T follicular helper cell (primary cell): ENCODE measurements at regions not wholly inside any gene's neighbourhood (a gene's known extent, or its start where the extent isn't known, plus 50 kb on each side); places are given as distances from the start of the nearest gene placed in this dataset.

Experiments used
- DNase-seq: peaks from one replicate; pipeline ENCODE4 v3.0.0-alpha.2; 2020; ENCODE audit warnings: low read depth

DNA sequence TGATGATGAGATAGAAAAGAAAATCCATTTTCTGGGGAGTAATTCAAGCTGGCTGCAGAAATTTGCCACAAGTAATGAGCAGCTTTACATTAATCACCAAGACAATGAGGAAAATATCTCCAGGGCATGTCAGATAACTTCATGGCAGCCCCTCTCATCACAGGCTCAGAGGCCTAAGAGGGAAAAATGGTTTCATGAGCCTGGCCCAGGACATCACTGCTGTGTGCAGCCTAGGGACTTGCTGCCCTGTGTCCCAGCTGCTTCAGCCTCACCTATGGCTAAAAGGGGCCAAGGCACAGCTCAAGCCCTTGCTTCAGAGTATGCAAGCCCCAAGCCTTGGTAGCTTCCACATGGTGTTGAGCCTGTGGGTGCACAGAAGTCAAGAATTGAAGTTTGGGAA, 161.7 kb downstream of the OPA1 start:
- no peak for DNase-seq

DNA sequence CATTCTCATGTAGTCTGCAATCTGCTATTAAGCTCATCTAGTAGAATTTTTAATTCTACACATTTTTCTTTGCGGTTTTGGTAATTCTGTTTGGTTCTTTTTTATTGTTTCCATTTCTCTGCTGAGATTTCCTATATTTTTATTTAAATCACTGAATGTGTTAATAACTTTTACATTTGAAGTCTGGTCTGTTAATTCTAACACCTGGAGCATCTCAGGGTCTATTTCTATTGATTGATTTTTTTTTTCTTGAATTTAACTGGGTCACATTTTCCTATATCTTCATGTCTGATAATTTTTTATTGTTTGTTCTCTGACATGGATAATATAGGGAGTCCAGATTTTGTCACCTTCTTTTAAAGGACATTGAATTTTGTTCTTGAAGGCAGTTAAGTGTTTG, 163.5 kb downstream of the OPA1 start:
- no peak for DNase-seq

DNA sequence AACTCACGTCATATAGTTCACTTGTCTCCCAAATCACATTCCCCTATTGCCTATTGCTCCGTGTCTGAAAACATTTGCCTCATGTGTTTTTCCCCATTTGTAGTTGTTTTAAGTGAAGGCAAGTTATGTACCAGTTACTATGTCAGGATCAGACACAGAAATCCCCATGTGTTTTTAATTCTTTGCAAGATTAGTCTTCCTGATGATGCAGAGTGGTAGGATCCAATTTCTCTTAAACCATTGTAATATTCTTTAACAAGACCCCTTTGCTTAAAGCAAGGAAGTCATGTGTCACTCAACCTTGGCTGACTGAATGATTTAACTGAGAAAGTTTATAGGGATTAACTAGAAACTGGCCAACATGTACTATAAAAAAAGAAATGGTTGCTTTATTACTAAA, 164.4 kb downstream of the OPA1 start:
- DNase-seq, result no peak

DNA sequence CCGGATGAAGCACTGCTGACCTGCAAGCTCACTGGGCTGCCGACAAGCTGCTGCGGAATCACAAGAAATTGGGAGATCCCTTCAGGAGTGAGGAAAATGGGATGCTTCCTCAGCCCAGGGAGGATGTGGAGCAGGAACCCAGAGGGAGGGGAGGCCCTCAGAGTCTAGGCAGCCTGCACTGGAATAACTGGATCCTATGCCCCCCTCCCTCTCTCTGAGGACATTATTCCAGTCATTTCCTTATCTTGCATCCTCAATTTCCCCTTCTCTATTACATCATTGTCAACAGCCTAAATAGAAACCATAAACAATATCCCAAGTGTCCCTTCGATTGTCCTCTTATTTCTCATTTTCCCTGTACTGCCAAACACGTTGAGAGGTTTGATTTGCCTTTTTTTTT, 169.0 kb downstream of the OPA1 start:
- no peak for DNase-seq

DNA sequence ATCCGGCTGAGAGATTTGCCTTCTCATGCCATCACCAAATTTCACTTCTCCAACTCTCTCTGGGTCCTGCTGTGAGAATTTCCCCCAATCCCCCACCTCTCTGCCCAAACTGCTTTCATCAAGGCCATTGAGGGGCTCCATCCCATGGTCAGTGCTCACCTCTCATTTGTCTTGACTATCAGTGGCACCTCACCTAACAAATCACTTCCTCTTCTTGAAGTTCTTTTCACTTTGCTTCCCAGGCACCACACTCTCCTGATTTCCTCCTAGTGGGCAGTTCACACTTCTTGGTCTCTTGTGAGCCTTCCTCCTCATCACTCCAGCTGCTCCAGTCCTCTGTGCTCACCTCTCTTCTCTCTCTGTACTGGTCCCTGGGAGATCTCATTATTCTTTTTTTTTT, 169.6 kb downstream of the OPA1 start:
- DNase-seq, result no peak

DNA sequence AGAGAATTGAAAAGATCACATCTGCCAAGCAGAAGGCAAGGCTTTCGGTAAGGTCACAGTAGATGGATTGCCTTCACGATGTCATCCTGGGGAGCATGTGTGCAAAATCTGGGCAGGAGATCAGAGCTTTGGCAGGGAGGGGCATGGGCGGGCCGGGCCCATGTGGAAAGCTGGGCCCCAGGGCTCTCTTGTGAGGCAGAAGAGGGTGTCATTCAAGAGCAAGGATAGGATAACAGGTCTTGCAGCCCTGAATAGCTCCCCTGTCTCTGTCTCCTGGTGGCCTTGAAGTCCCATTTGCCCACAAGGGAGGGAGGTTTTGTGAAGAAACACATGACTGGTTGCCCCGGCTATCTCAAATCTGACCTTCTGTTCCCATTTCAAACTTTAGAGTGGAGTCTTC, 172.0 kb downstream of the OPA1 start:
- no peak for DNase-seq

DNA sequence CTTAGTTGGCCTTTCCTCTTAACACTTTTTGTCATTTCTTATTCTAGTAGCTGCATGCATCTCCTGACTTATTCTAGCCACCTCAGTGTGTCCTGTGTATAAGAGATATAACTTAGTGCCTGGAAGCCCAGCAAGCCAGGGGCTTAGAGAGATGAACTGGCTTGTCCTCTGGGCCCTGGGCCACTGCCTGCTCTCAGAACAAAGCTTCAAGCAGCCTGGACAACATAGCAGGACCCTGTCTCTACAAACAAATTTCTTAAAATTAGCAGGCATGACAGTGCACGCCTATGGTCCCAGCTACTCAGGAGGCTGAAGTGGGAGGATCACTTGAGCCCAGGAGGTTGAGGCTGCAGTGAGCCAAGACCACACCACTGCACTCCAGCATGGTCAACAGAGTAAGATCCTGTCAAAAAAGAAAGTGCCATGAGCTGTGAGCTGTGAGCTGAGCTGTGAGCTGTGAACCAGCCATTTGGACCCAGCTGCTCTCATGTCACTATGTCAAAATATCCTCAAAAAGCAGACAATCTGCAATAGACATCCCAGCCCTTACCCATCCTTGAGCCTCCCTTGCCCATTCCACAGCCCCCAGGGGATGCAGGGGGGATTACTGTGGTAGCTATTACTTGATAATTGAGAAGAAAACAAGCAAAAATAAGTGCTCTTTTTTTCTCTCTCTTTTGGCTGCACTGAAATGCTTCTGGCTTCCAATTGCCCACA, 174.5 kb downstream of the OPA1 start:
- no peak for DNase-seq

DNA sequence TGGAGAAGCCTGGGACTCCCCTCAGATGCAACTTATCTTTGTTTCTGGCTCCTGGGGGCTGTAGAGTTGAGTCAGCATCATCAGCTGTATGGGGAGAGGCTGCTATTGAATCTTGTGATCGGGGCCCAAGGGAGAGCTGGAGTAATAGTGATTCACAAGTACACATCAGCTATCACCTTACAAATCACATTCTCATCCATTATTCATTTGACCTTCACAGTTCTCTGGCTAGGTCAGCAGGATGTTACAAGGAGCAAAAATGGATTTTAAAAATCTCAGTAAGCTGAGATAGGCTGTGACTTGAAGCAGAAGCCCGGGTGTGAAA, 175.0 kb downstream of the OPA1 start:
- no peak for DNase-seq

DNA sequence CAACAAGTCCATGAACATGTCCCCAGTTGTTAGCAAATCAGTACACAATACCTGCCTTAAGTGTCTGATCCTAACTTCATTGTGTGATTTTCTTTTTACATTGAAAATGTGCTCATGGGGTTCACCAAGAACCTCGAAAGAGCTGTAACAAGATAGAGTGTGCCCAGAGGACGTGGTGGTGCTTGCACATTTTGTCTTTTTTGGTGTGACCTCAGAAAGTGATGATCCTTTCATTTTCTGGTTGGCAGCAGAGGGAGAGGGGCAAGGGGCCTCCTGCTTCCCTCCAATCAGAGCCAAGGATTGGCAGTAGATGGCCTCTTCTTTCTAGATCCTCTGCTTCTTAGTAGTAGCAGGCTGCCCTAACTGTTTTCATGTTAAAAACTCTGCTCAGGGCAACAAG, 176.4 kb downstream of the OPA1 start:
- no peak for DNase-seq

DNA sequence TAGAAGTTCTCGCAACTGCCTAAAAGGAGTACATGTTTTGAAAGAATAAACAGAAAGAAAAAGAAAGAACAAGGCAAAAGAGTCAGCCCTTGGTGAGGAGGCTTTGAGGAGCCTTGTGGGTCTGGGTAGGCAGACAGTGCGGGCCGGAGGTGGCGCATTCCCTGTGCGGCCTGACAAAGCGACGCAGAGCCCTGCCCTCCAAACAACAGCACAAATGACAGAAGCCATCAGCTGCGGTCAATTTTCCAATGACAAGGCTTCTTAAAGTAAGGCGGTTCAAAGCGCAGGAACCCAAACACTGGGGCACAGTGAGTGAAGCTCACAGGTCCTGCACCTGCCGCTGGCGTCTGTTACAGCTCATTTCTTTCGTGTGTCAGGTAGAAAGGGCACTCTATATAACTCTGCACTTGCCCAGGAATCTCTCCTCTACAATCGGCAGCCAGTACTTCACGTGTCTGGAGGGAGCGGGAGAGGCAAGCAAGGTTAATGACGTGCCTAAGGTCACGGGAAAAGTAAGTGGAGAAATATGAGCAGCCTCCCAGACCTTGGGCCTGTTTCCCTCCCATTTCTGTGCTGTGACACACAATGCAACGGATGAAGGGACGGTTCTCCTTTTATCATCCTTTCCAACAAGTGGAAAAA, 178.1 kb downstream of the OPA1 start:
- no peak for DNase-seq

DNA sequence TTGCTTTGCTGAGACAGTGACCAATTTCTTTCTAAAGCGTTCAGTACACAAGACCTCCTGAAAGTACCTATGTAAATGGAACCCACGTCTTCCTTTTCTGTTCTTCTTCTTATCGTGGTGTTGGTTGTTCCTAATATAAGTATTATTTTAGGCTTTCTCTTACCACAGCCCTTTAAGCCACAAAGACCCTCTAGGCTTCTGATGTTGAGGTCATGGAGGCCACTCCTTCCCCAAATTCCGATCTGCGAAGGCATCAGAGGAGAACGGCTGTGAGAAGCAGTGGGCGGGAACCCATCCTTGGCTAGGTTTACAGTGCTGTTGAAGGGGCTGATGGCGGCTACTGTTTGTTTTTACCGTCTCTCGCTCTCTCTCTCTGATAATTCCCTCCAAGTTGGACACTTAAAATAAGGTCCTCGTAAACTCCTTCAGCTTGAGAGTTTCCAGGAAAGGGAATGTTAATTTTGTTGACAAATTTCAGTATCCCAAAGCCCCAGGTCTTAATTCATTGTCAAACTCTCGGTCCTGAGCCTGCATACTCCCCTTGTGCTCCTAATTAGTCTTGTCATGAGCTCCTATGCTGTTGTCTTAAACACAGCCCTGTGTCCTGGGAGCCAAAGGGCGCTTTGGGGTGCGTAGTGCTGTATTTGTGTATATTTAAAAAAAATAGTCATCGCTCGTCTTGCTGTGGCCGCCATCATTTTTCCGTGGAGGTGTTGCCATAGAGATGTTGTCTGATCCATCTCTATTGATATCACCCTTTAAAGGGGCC, 178.8 kb downstream of the OPA1 start:
- no peak for DNase-seq

DNA sequence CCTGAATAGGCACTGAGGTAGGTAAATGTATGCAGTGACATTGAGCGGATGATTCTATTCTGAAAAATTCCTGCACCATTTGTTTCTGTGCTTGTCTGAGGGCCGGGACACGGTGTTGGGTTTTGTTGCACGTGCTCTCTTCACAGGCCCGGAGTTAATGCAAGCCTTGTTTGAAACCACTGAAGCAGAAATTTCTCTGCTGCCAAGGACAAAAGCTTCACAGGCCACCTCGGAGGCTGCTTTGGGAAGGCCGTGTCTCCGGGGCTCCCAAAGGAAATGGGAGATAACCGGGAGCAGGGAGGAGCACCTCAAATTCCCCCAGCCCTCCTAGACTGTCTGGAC, 179.4 kb downstream of the OPA1 start:
- no peak for DNase-seq

DNA sequence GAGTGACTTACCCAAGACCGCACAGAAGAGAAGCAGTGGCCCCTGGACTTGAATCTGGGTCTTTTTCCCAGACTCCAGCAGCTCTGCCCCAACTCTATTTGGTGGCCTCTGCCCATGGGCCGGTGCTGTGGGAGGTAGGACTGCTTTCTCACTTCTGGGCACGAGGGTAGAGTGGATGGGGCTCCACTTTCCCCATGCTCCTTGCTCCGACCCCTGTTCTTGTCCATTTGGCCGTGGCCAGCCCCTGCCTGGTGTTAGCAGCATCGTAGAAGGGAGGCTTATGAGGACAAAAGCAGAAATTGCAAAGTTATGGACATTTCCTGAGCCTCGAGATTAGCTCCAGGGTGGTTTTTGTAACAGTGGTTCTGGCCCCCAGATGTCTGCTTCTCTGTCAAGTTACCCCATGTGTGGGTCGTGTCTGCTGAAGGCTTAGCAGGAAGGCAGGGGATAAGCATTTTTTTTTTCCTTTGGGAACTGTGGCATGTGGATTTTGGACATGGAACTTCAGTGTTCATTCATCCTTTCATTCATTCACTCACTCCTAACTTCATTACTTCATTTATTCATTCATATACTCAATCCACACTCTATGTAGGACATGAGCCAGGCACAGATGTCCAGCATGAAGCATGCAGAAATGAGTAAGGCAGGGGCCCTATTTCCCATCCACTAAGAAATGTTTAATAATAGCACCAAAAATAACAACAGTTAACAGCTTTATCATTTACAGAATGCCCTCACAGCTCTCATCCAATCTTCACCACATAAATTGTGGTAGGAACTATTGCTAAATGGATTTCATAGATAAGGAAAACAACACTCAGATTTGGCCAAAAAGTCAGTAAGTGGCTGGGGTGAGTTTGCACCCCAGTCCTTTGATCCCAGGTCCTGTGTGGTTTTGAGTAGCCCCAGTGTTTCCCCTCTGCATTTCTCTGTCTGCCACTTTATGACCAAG, 180.5 kb downstream of the OPA1 start:
- DNase-seq, result no peak

DNA sequence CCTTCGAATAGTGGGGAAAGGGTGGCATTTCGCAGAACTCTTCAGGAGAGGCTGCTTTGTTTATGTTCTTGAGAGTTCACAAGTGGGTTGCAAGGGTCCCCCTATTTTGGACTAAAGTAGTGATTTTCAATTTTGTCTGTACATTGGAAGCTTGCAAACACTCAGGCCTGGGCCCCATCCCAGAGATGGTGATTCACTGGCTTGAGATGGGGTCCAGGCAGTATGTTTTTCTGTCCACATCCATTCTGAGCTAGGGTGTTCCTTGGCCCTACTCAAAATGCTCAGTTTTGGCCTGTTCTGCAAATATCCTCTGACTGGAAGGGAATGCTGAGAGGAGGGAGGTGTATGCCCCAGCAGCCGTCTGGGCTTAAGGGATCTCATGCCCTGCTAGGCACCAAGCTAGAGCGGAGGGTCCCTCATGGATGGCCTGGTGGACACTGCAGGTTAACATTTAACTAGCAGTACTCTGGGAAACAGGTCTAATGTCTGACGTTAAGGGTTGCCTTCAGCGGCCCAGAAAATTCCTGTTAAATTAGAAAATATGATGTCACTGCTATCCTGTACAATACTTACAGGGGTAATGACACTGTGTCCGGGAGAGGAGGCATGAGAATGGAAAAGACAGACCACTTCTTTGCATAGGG, 181.4 kb downstream of the OPA1 start:
- DNase-seq, result no peak

DNA sequence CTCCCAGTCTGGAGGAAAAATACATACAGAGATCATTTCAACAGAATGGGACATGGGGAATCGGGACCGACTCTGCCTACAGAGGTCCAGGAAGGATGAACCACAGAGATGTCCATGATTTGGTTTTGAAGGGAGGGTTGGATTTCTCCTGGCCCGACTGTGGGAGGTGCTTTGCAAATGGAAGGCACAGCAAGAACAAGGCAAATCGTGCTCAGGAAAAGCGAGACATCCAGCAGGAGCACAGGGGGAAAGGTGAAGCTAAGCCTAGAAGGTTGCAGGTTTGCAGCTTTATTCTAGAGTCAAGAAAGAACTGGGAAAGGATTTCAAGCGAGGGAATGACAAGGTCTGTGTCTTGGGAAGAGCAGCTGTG, 181.9 kb downstream of the OPA1 start:
- DNase-seq, result no peak

DNA sequence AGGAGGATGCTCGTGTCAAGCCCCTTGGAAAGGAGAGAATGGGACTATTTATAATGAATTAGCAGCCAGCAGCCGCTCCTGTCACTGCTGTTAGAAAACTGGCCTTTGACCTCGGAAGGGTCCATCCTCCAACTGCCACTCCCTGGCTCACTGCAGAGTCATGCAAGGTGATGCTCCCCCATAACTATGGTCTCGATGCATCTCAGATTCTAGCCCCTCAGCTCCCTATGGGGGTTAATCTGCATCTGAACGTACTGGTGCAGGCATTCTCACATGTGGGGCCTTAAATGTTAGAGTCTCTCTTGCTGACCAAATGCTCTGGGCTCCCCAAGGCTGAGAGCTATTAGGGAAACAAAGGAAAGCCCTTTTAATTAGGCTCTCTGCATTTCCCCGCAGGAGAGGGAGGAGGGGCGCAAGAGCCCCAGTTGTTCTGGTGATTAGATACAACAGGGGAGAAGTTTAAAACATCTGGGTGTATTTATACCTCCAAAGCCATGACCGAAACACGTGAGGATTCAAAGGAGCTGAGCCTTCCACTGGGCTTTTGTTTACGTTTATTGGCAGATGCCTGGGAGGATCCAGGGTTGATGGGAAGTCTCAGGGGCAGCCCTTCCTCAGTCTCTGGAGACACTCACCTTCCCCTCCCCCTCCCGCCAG, 182.5 kb downstream of the OPA1 start:
- DNase-seq, result no peak

DNA sequence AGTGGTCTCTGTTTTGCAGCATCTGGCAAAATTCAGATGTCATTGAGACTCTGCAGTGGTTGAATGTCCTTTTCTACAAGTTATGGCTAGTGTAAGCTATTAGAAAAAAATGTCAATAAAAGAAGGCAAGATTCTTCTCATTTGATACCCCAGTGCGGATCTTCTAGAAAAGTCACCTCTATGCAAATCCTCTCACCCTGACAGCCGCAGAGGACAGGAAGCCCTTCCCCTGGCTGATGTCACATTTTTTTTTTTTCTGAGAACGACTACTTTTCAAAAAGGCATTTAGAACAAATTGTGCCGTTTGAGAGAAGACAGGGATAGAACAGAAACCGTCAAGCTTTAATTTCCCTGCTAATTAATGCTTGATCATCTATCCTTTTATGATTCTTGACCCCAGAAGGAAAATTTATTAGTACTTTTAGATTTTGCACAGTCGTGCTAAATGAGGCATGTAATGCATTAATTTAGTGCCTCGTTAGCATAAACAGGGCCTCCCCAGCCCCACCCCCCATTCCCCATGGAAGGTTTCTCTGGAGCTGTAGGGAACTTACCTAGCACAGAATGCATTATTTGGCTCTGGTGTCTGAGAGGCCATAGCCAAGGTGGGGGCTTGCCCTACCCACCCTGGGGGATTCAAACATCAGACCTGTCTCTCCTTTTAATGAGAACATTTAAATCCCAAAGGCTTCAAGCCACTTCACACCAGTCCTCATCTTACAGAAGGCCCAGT, 183.8 kb downstream of the OPA1 start:
- DNase-seq, result no peak

DNA sequence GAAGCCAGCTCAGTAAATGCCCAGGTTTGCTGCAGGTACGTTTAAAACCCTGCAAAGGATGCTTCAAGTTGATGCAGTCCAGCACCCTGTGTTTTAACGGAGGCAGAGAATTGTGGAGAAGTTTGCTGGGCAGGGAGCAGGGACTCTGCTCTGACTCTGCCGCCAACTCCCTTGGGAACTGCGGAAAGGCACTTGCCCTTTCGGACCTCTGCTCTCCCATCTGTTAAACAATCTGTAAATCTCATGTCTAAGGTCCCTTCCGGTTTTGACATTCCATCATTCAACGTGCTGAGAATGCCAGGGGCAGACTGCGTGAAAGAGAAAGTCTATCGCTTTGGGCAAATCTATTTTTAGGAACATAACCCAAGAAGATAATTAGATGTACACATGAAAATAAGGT, 184.5 kb downstream of the OPA1 start:
- DNase-seq, result no peak

DNA sequence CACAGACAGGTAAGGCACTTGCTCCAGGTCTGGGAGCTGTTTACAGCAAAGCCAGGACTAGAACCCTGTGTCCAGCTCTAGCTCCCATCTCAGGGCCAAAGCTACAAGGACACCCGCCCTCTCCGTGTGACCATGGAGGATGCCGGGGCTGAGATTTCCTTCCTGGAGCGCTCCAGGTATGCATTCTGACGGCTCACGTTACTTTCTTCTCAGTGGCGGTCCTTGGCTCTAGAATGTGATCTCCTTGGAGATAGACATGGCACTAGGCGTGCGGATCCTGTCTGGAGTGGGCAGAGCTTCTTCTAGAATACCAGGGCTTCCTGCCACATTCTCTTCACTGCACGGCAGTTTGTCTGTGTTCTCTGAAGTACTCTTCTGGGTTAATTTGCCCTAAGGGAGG, 185.7 kb downstream of the OPA1 start:
- no peak for DNase-seq

DNA sequence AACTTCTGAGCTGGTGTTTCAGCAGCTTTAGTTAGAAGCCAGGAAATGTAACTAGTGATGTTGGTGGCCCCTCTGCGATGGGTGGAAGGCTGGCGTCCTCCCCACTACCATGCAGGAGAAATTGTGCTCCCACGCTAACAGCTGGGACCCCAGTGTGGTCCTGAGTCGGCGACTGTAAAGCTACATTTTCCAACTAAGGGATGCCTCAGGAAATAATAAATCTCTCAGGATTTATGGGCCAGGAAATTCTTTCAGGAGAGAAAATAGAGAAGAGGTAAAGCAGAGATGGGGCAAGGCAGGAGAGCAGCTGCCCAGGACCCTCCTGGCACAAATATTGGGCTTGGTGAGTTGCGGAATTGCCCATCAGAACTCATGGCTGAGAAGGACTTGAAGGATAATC, 186.9 kb downstream of the OPA1 start:
- no peak for DNase-seq

DNA sequence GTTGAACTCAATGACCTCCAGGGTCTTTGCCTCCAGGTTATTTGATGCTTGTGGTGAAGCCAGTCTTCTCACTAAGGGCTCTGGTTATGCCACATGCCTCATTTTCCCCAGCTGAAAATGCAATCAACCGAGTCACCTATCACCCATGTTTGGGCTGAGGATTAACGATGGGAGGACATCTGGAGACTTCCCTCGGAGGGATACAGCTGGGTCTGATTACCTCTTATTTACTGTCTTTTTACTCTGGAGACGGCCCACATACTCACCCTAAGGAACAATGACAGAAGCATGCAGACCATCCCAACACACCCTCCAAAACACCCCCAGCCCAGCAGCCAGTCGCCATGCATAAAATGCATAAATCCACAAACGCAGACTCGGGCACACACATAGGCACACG, 187.4 kb downstream of the OPA1 start:
- DNase-seq, result no peak
